Mesendoderm (in vitro differentiated cells): ENCODE measurements at regions not wholly inside any gene's neighbourhood (a gene's known extent, or its start where the extent isn't known, plus 50 kb on each side); places are given as distances from the start of the nearest gene placed in this dataset.
A peak's percentile ranks its signal among the peaks of the same experiment; 100 is the strongest.

Source experiments
- DNase-seq: peaks from one replicate; pipeline ENCODE4 v3.0.0; 2013
- H2AK5ac ChIP-seq: 2 replicates; pipeline ENCODE4 v1.6.1; 2013; ENCODE audit warnings: low read length, inconsistent platforms
- H2BK120ac ChIP-seq: 2 replicates; pipeline ENCODE4 v1.6.1; 2013; ENCODE audit warnings: low read depth, mild to moderate bottlenecking, low read length, moderate library complexity, mixed read lengths
- H2BK15ac ChIP-seq: replicated peaks from 2 replicates; pipeline ENCODE4 v1.6.1; 2013; ENCODE audit warnings: low read depth, mild to moderate bottlenecking, moderate library complexity
- H2BK5ac ChIP-seq: 2 replicates; pipeline ENCODE4 v1.6.1; 2013; ENCODE audit warnings: low read length, inconsistent platforms
- H3K18ac ChIP-seq: 2 replicates; pipeline ENCODE4 v1.6.1; 2013; ENCODE audit warnings: mild to moderate bottlenecking, low read length, mixed read lengths
- H3K23ac ChIP-seq: one replicate; pipeline ENCODE4 v1.6.1; 2013; ENCODE audit warnings: low read length
- H3K27ac ChIP-seq: 2 replicates; pipeline ENCODE4 v1.5.1; 2013; ENCODE audit warnings: low read depth, mild to moderate bottlenecking, inconsistent platforms, low read length, moderate library complexity
- H3K27me3 ChIP-seq: 2 replicates; pipeline ENCODE4 v1.6.1; 2013; ENCODE audit warnings: low read length, control low read depth, mild to moderate bottlenecking, inconsistent platforms; ENCODE audit not compliant: insufficient read depth, poor library complexity
- H3K36me3 ChIP-seq: 2 replicates; pipeline ENCODE4 v1.6.1; 2013; ENCODE audit warnings: low read length, inconsistent platforms; ENCODE audit not compliant: control insufficient read depth, insufficient read depth
- H3K4ac ChIP-seq: one replicate; pipeline ENCODE4 v1.6.1; 2013; ENCODE audit warnings: low read depth, mild to moderate bottlenecking, low read length, moderate library complexity
- H3K4me1 ChIP-seq: 2 replicates; pipeline ENCODE4 v1.6.1; 2013; ENCODE audit warnings: low read depth, low read length, inconsistent platforms; ENCODE audit not compliant: control insufficient read depth
- H3K4me2 ChIP-seq: 2 replicates; pipeline ENCODE4 v1.6.1; 2013; ENCODE audit warnings: low read length
- H3K4me3 ChIP-seq: 2 replicates; pipeline ENCODE4 v1.5.1; 2013; ENCODE audit warnings: mild to moderate bottlenecking, low read length
- H3K56ac ChIP-seq: one replicate; pipeline ENCODE4 v1.6.1; 2013; ENCODE audit warnings: low read length
- H3K79me1 ChIP-seq: 2 replicates; pipeline ENCODE4 v1.6.1; 2013; ENCODE audit warnings: low read length, inconsistent platforms
- H3K79me2 ChIP-seq: 2 replicates; pipeline ENCODE4 v1.6.1; 2013; ENCODE audit warnings: mild to moderate bottlenecking, low read length; ENCODE audit not compliant: control insufficient read depth, insufficient read depth
- H3K9ac ChIP-seq: 2 replicates; pipeline ENCODE4 v1.6.1; 2013; ENCODE audit warnings: low read length, inconsistent platforms
- H4K5ac ChIP-seq: one replicate; pipeline ENCODE4 v1.6.1; 2013; ENCODE audit warnings: low read length
- H4K8ac ChIP-seq: one replicate; pipeline ENCODE4 v1.6.1; 2013; ENCODE audit warnings: low read depth, mild to moderate bottlenecking, control low read depth, low read length, moderate library complexity
- WGBS: extraction: QIAGEN DNeasy Blood & Tissue Kit; methylation state at CpG from one replicate; pipeline ENCODE4 v1.1.7; 2013; ENCODE audit warnings: low lambda C conversion rate, missing lambda C conversion rate; ENCODE audit not compliant: insufficient coverage; ENCODE audit errors: extremely low coverage; 5-methylcytosine and 5-hydroxymethylcytosine counted together

DNA sequence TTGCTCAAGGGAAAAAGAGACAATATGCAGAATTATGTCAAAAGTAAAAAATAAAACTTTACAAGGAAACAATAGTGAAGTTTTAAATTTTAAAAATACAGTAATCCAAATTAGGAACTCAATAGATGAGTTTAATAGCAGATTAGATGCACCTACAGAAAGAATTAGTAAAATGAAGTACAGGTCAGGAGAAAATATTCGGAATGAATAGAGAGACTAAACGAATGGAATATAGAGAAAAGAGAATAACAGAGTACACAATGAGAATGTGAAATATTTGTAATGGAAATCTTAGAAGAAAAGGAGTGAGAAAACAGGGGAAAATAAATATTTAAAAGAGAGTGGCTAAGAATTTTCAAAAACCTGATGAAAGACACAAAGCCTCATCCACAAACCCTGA, 275.7 kb upstream of the MMADHC start:
- Histone ChIP-seq H4K5ac (no peak overlapping the region), H3K79me2 (no peaks in the 10 kb centered on the region), H3K9ac (no peak overlapping the region), H4K8ac (no peak overlapping the region), H3K4me2 (no peak overlapping the region), H3K23ac (no peak overlapping the region), H2BK15ac (no peak overlapping the region), H3K4me3 (no peak overlapping the region), H3K27ac (no peak overlapping the region), H3K36me3 (no peaks in the 10 kb centered on the region), H3K4ac (no peak overlapping the region), H2AK5ac (no peak overlapping the region), H2BK5ac (no peak overlapping the region), H3K56ac (no peak overlapping the region), H3K18ac (no peak overlapping the region), H2BK120ac (no peak overlapping the region), H3K27me3 (no peaks in the 10 kb centered on the region), H3K4me1 (no peaks in the 10 kb centered on the region), H3K79me1 (no peaks in the 10 kb centered on the region)
- no CpG with 5 or more reads among the region's 2 CpGs for WGBS
- DNase-seq = no peak

- Histone ChIP-seq H3K4me2 (no peak overlapping the region), H3K27me3 (no peaks in the 10 kb centered on the region), H2AK5ac (no peak overlapping the region), H3K18ac (no peak overlapping the region), H3K23ac (no peak overlapping the region), H3K79me1 (no peaks in the 10 kb centered on the region), H3K36me3 (no peaks in the 10 kb centered on the region), H2BK120ac (no peak overlapping the region), H3K9ac (no peak overlapping the region), H3K27ac (no peak overlapping the region), H3K4me1 (no peaks in the 10 kb centered on the region), H3K4me3 (no peak overlapping the region), H3K56ac (no peak overlapping the region), H2BK5ac (no peak overlapping the region), H2BK15ac (no peak overlapping the region), H4K8ac (no peak overlapping the region), H3K79me2 (no peaks in the 10 kb centered on the region), H4K5ac (no peak overlapping the region), H3K4ac (no peak overlapping the region)
- no peak for DNase-seq
- no CpG with 5 or more reads among the region's 2 CpGs for WGBS
These were observed 273.5 kb upstream of the MMADHC start for GRCh38 chr2:149861034-149861433.

- Histone ChIP-seq H4K5ac (no peak overlapping the region), H3K27ac (no peak overlapping the region), H4K8ac (no peak overlapping the region), H3K79me2 (no peaks in the 10 kb centered on the region), H3K27me3 (no peaks in the 10 kb centered on the region), H3K4me2 (no peak overlapping the region), H3K79me1 (no peaks in the 10 kb centered on the region), H3K4me1 (no peaks in the 10 kb centered on the region), H3K56ac (no peak overlapping the region), H3K9ac (no peak overlapping the region), H3K23ac (no peak overlapping the region), H3K36me3 (no peaks in the 10 kb centered on the region), H2BK15ac (no peak overlapping the region), H2AK5ac (no peak overlapping the region), H3K4ac (no peak overlapping the region), H2BK5ac (no peak overlapping the region), H3K4me3 (no peak overlapping the region), H3K18ac (no peak overlapping the region), H2BK120ac (no peak overlapping the region)
- WGBS = no CpG with 5 or more reads among the region's 3 CpGs
- DNase-seq = peak; percentile 10
These were observed 272.8 kb upstream of the MMADHC start for GRCh38 chr2:149860276-149860921.

GRCh38 chr2:149858901-149859634, 271.5 kb upstream of the MMADHC start:
- no peak overlapping the region for H4K5ac ChIP-seq
- no peak overlapping the region for H3K4ac ChIP-seq
- no peaks in the 10 kb centered on the region for H3K79me1 ChIP-seq
- WGBS = no CpG with 5 or more reads among the region's 6 CpGs
- H3K27ac ChIP-seq = no peak overlapping the region
- H3K56ac ChIP-seq = no peak overlapping the region
- no peak overlapping the region for H2BK5ac ChIP-seq
- no peaks in the 10 kb centered on the region for H3K36me3 ChIP-seq
- H3K4me3 ChIP-seq = no peak overlapping the region
- no peak overlapping the region for H4K8ac ChIP-seq
- H3K27me3 ChIP-seq = no peaks in the 10 kb centered on the region
- no peak overlapping the region for H3K4me2 ChIP-seq
- H3K18ac ChIP-seq = no peak overlapping the region
- H3K23ac ChIP-seq = no peak overlapping the region
- H2BK120ac ChIP-seq = no peak overlapping the region
- H2BK15ac ChIP-seq = no peak overlapping the region
- no peak overlapping the region for H2AK5ac ChIP-seq
- no peak overlapping the region for H3K9ac ChIP-seq
- no peaks in the 10 kb centered on the region for H3K4me1 ChIP-seq
- DNase-seq = no peak
- no peaks in the 10 kb centered on the region for H3K79me2 ChIP-seq

- Histone ChIP-seq H3K4me2 (no peak overlapping the region), H3K18ac (no peak overlapping the region), H3K79me2 (no peaks in the 10 kb centered on the region), H3K23ac (no peak overlapping the region), H3K4me1 (no peaks in the 10 kb centered on the region), H4K5ac (no peak overlapping the region), H2BK5ac (no peak overlapping the region), H3K9ac (no peak overlapping the region), H3K56ac (no peak overlapping the region), H2AK5ac (no peak overlapping the region), H3K4me3 (no peak overlapping the region), H3K4ac (no peak overlapping the region), H3K27ac (no peak overlapping the region), H4K8ac (no peak overlapping the region), H3K79me1 (no peaks in the 10 kb centered on the region), H3K27me3 (no peaks in the 10 kb centered on the region), H3K36me3 (no peaks in the 10 kb centered on the region), H2BK15ac (no peak overlapping the region), H2BK120ac (no peak overlapping the region)
- no peak for DNase-seq
These were observed 270.6 kb upstream of the MMADHC start for GRCh38 chr2:149858216-149858615.

- H3K27ac ChIP-seq = no peak overlapping the region
- no peaks in the 10 kb centered on the region for H3K4me1 ChIP-seq
- H3K23ac ChIP-seq = no peak overlapping the region
- H3K79me1 ChIP-seq = no peaks in the 10 kb centered on the region
- H4K5ac ChIP-seq = no peak overlapping the region
- H3K9ac ChIP-seq = no peak overlapping the region
- no peak overlapping the region for H2BK120ac ChIP-seq
- H3K4me3 ChIP-seq = no peak overlapping the region
- H4K8ac ChIP-seq = no peak overlapping the region
- no peak overlapping the region for H2BK15ac ChIP-seq
- no peak overlapping the region for H3K56ac ChIP-seq
- H3K4ac ChIP-seq = no peak overlapping the region
- no peak overlapping the region for H2AK5ac ChIP-seq
- no peak for DNase-seq
- H3K18ac ChIP-seq = no peak overlapping the region
- WGBS = no CpG with 5 or more reads among the region's 1 CpG
- no peak overlapping the region for H2BK5ac ChIP-seq
- no peaks in the 10 kb centered on the region for H3K36me3 ChIP-seq
- H3K4me2 ChIP-seq = no peak overlapping the region
- H3K27me3 ChIP-seq = no peaks in the 10 kb centered on the region
- H3K79me2 ChIP-seq = no peaks in the 10 kb centered on the region
These were observed 269.8 kb upstream of the MMADHC start for GRCh38 chr2:149857344-149857743.
